Endothelial cell of umbilical vein (primary cell): ENCODE measurements at regions not wholly inside any gene's neighbourhood (a gene's known extent, or its start where the extent isn't known, plus 50 kb on each side); places are given as distances from the start of the nearest gene placed in this dataset.

Experiments
- BruUV-seq: library from RNA; stranded (reverse); fragments of 400-500 nt; replicated peaks from 2 replicates; lab custom pipeline; 2021; lab: Mats Ljungman, UMichigan
- CTCF ChIA-PET: fragments of 300-600, 350-600 bp; sonication (Branson Sonifier 250); formaldehyde crosslinking; loops from one replicate; lab custom pipeline; 2021; ENCODE audit warnings: antibody characterized with exemption, inconsistent platforms; lab: Charles Lee
- POLR2A ChIA-PET: fragments of 300-600, 350-600 bp; sonication (Branson Sonifier 250); formaldehyde crosslinking; loops from one replicate; lab custom pipeline; 2021; ENCODE audit warnings: antibody characterized with exemption, inconsistent platforms; lab: Charles Lee
- DNase-seq: peaks from one replicate; pipeline ENCODE4 v3.0.0-alpha.2; 2011; ENCODE audit warnings: low read depth, low spot score
- FAIRE-seq: peaks from 2 replicates; lab custom pipeline; 2011; peaks lifted over from hg19 to GRCh38; lab: Jason Lieb, UNC
- H2AFZ ChIP-seq: 2 replicates; pipeline ENCODE4 v1.6.0; 2012; ENCODE audit warnings: low read depth, low read length, control low read depth, inconsistent platforms
- H3K27ac ChIP-seq: 2 replicates; pipeline ENCODE4 v1.5.1; 2011; ENCODE audit warnings: low read depth, mild to moderate bottlenecking, control low read depth, low read length, moderate library complexity; ENCODE audit not compliant: insufficient read depth
- H3K27me3 ChIP-seq, 2 experiments: 2 replicates each; pipeline versions ENCODE4 v1.6.0 to v1.6.1; 2011; ENCODE audit warnings: low read length in 2 of 2, mixed read lengths in 1 of 2; ENCODE audit not compliant: control insufficient read depth in 2 of 2, insufficient read depth in 2 of 2
- H3K36me3 ChIP-seq, 2 experiments: 2 replicates in 1 of 2; 3 replicates in 1 of 2; pipeline ENCODE4 v1.5.1; 2011; ENCODE audit warnings: low read length in 2 of 2, mild to moderate bottlenecking in 1 of 2, moderate library complexity in 1 of 2; ENCODE audit not compliant: control insufficient read depth in 2 of 2, insufficient read depth in 2 of 2; ENCODE audit errors: extremely low read depth in 1 of 2
- H3K4me1 ChIP-seq: 3 replicates; pipeline ENCODE4 v1.5.1; 2011; ENCODE audit warnings: mild to moderate bottlenecking, low read length; ENCODE audit not compliant: control insufficient read depth, insufficient read depth; ENCODE audit errors: extremely low read depth
- H3K4me2 ChIP-seq: 2 replicates; pipeline ENCODE4 v1.6.1; 2011; ENCODE audit warnings: low read length, control low read depth, mixed read lengths; ENCODE audit not compliant: insufficient read depth
- H3K4me3 ChIP-seq, 3 experiments: fragments of 200-600 bp in 1 of 3; sonication (generic), shearing (Covaris generic) in 1 of 3; replicated peaks in 1 of 3; 2 replicates each; pipeline ENCODE4 v1.5.1; 2011 to 2016; ENCODE audit warnings: control low read depth in 3 of 3, low read length in 3 of 3, mild to moderate bottlenecking in 2 of 3, inconsistent platforms in 1 of 3, low read depth in 1 of 3, moderate library complexity in 1 of 3; ENCODE audit not compliant: insufficient read depth in 1 of 3
- H3K79me2 ChIP-seq: 2 replicates; pipeline ENCODE4 v1.6.0; 2012; ENCODE audit warnings: low read length, inconsistent platforms; ENCODE audit not compliant: control insufficient read depth, insufficient read depth
- H3K9ac ChIP-seq: replicated peaks from 2 replicates; pipeline ENCODE3; 2011; ENCODE audit warnings: low read length, control low read depth; ENCODE audit not compliant: insufficient read depth; ENCODE audit errors: extremely low read depth
- H3K9me1 ChIP-seq: replicated peaks from 3 replicates; pipeline ENCODE4 v1.6.0; 2011; ENCODE audit warnings: mild to moderate bottlenecking, low read length; ENCODE audit not compliant: control insufficient read depth, insufficient read depth; ENCODE audit errors: extremely low read depth
- H3K9me3 ChIP-seq: replicated peaks from 2 replicates; pipeline ENCODE4 v1.5.1; 2012; ENCODE audit warnings: low read length, inconsistent platforms; ENCODE audit not compliant: control insufficient read depth, insufficient read depth
- H4K20me1 ChIP-seq: replicated peaks from 2 replicates; pipeline ENCODE3; 2011; ENCODE audit warnings: mild to moderate bottlenecking, low read length; ENCODE audit not compliant: control insufficient read depth, insufficient read depth; ENCODE audit errors: extremely low read depth
- EZH2 ChIP-seq: IDR thresholded peaks from 2 replicates; pipeline ENCODE4 v1.6.1; 2012; ENCODE audit warnings: borderline replicate concordance, low read depth, mild to moderate bottlenecking, moderate library complexity, low read length, inconsistent platforms; ENCODE audit not compliant: severe bottlenecking
- FOS ChIP-seq: IDR thresholded peaks from 2 replicates; pipeline ENCODE4 v1.6.1; 2011; ENCODE audit warnings: mild to moderate bottlenecking, low read length, moderate library complexity, borderline replicate concordance; ENCODE audit not compliant: insufficient read depth
- GATA2 ChIP-seq: IDR thresholded peaks from 2 replicates; pipeline ENCODE4 v1.7.0; 2011; ENCODE audit warnings: low read depth, mild to moderate bottlenecking, moderate library complexity, mixed read lengths, low read length; ENCODE audit not compliant: insufficient read length, insufficient read depth
- JUN ChIP-seq: IDR thresholded peaks from 2 replicates; pipeline ENCODE4 v1.6.1; 2011; ENCODE audit warnings: borderline replicate concordance, low read depth; ENCODE audit not compliant: insufficient read length, insufficient read depth
- MYC ChIP-seq: IDR thresholded peaks from one replicate; pipeline ENCODE4 v1.6.1; 2011; ENCODE audit warnings: mild to moderate bottlenecking, low read depth, low read length
- POLR2A ChIP-seq: IDR thresholded peaks from 2 replicates; pipeline ENCODE4 v1.6.1; 2012; ENCODE audit warnings: low read depth, mild to moderate bottlenecking, control low read depth, low read length
- POLR2AphosphoS5 ChIP-seq: IDR thresholded peaks from 2 replicates; pipeline ENCODE4 v1.6.1; 2012; ENCODE audit warnings: low read depth, mild to moderate bottlenecking, control low read depth, low read length, moderate library complexity; ENCODE audit not compliant: insufficient read depth
- dilution Hi-C: fragments of 300-500 bp; cut with MboI; formaldehyde crosslinking; loops from one replicate; pipeline ENCODE4 v1.15.0; 2019; ENCODE audit warnings: low sequenced_read_pairs; ENCODE audit not compliant: extremely low pct_ligation_motif_present
- intact Hi-C: fragments of 100-400 bp; cut with micrococcal nuclease; formaldehyde crosslinking; loops from one replicate; pipeline ENCODE4 v1.10.0; 2022
- TF ChIP-seq, protein P1 (sequence below): IDR thresholded peaks from 2 replicates; pipeline ENCODE4 v1.6.1; 2011; ENCODE audit not compliant: insufficient read depth, insufficient read length
- TF ChIP-seq, protein P2 (sequence below), 2 donors: IDR thresholded peaks; 1 replicate in 1 of 2; 2 replicates in 1 of 2; pipeline ENCODE4 v1.5.1; 2011; ENCODE audit warnings: low read length in 2 of 2, mild to moderate bottlenecking in 2 of 2, moderate library complexity in 2 of 2, control low read depth in 1 of 2, inconsistent platforms in 1 of 2, low read depth in 1 of 2; ENCODE audit not compliant: insufficient read depth in 1 of 2; ENCODE audit errors: extremely low read depth in 1 of 2

DNA sequence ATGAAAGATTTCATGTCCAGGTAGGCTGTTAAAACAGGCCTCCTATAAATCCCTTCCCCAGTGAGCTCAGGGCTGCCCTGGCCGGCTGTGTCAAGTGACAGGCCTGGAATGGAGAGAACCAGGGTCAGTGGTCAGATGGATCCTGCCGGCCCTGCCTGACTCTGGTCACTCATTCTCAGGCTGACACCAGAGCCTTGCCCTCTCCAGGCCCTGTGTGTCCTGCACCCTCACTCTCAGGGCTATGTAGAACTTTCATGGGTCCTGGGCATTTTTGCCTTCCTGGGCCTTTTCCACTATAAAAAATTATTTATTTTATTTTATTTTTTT, 82.0 kb upstream of the RGPD5 start:
- H3K27me3 ChIP-seq = peaks cover 0 to 5% of the 10 kb centered on the region in 2 experiments
- no peak overlapping the region for H3K27ac ChIP-seq
- no peaks in the 10 kb centered on the region for H3K9me1 ChIP-seq
- H3K9ac ChIP-seq = no peak overlapping the region
- H3K79me2 ChIP-seq = no peaks in the 10 kb centered on the region
- no peak overlapping the region for H3K4me2 ChIP-seq
- H2AFZ ChIP-seq = no peak overlapping the region
- no peaks in the 10 kb centered on the region for H3K4me1 ChIP-seq
- no peak overlapping the region for H3K4me3 ChIP-seq
- H4K20me1 ChIP-seq = no peaks in the 10 kb centered on the region
- H3K36me3 ChIP-seq = no peaks in the 10 kb centered on the region
- H3K9me3 ChIP-seq = no peaks in the 10 kb centered on the region
- dilution Hi-C loops = no loop called here
- TF ChIP-seq POLR2AphosphoS5 (no peak), FOS (no peak), JUN (no peak)
- intact Hi-C loops = no loop called here
- DNase-seq (no peak), FAIRE-seq (no peak)
- ChIA-PET CTCF (interaction anchor here (1.0 to 1.1 kb wide), 2 partner anchors 166 to 190 kb away, joined by 3 to 4 read pairs; no protein-coding TSS in a partner anchor), POLR2A (no interaction called here)
- BruUV-seq = no TSS peak

DNA sequence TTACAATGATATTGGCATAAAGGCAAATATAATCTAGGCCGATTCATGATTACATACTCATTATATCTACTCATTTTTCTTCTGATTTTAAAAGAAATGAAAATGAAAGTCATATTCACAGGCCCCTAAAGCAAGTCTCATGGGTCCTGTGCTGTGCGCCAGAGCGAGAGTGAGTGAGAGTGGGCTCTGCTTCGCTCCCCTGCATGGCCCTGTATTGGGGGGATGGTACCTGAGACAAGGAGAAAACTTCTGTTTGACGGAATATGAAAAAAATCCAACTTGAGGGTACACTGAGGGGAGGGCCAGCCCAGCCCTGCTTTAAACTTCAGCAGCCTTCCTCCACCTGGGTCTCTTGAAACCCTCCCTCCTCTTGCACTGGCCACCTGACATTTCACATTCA, 81.4 kb upstream of the RGPD5 start:
- CTCF ChIA-PET = interaction anchor here (0.8 to 3.4 kb wide), 4 partner anchors 13 to 167 kb away, joined by 3 to 52 read pairs (median 6); no protein-coding TSS in a partner anchor
- dilution Hi-C loops = no loop called here

More for the DNA sequence above, 81.4 kb upstream of the RGPD5 start:
- H3K27ac ChIP-seq = no peak overlapping the region
- peaks cover 0 to 5% of the 10 kb centered on the region in 2 experiments for H3K27me3 ChIP-seq
- no peaks in the 10 kb centered on the region for H3K9me1 ChIP-seq
- H3K4me3 ChIP-seq = no peak overlapping the region
- H3K36me3 ChIP-seq = no peaks in the 10 kb centered on the region
- FAIRE-seq = no peak
- POLR2A ChIA-PET = no interaction called here
- no peak for TF ChIP-seq FOS
- TF ChIP-seq POLR2AphosphoS5 = no peak
- TF ChIP-seq GATA2 = no peak
- TF ChIP-seq, protein P1, sequence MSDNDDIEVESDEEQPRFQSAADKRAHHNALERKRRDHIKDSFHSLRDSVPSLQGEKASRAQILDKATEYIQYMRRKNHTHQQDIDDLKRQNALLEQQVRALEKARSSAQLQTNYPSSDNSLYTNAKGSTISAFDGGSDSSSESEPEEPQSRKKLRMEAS = no peak
- TF ChIP-seq, protein P2, sequence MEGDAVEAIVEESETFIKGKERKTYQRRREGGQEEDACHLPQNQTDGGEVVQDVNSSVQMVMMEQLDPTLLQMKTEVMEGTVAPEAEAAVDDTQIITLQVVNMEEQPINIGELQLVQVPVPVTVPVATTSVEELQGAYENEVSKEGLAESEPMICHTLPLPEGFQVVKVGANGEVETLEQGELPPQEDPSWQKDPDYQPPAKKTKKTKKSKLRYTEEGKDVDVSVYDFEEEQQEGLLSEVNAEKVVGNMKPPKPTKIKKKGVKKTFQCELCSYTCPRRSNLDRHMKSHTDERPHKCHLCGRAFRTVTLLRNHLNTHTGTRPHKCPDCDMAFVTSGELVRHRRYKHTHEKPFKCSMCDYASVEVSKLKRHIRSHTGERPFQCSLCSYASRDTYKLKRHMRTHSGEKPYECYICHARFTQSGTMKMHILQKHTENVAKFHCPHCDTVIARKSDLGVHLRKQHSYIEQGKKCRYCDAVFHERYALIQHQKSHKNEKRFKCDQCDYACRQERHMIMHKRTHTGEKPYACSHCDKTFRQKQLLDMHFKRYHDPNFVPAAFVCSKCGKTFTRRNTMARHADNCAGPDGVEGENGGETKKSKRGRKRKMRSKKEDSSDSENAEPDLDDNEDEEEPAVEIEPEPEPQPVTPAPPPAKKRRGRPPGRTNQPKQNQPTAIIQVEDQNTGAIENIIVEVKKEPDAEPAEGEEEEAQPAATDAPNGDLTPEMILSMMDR (IDR thresholded peaks at IDR 0.05; ENCODE audit: extremely low read depth in 1 of 2, insufficient read depth in 1 of 2, low read depth in 1 of 2, low read length in 2 of 2) = no peak
- TF ChIP-seq JUN = no peak
- no peak for TF ChIP-seq EZH2
- no peak for TF ChIP-seq MYC
- no peak for TF ChIP-seq POLR2A
- intact Hi-C loops = no loop called here
- H4K20me1 ChIP-seq = no peaks in the 10 kb centered on the region
- H3K4me2 ChIP-seq = no peak overlapping the region
- no peak overlapping the region for H3K9ac ChIP-seq
- DNase-seq = no peak
- no peak overlapping the region for H2AFZ ChIP-seq
- no TSS peak for BruUV-seq
- no peaks in the 10 kb centered on the region for H3K4me1 ChIP-seq
- no peaks in the 10 kb centered on the region for H3K9me3 ChIP-seq
- no peaks in the 10 kb centered on the region for H3K79me2 ChIP-seq
